Fibroblast of skin of right quadriceps (primary cell): ENCODE measurements at regions not wholly inside any gene's neighbourhood (a gene's known extent, or its start where the extent isn't known, plus 50 kb on each side); places are given as distances from the start of the nearest gene placed in this dataset.
A peak's percentile ranks its signal among the peaks of the same experiment; 100 is the strongest.

Source experiments
- DNase-seq: peaks from one replicate; pipeline ENCODE4 v3.0.0-alpha.2; 2013

GRCh38 chr13:64362564-64362963 lies 2867.6 kb downstream of the PCDH9 start:
- DNase-seq, result no peak

- DNase-seq, result peak; percentile 6
Measured at GRCh38 chr13:64347664-64348063, 2882.5 kb downstream of the PCDH9 start.

- DNase-seq, result no peak
Measured at GRCh38 chr13:64339373-64340063, 2890.6 kb downstream of the PCDH9 start.

GRCh38 chr13:64338671-64339070 lies 2891.5 kb downstream of the PCDH9 start:
- DNase-seq, result no peak

- DNase-seq, result no peak
Measured at GRCh38 chr13:64333888-64334287, 2896.2 kb downstream of the PCDH9 start.

GRCh38 chr13:64332048-64332447 lies 2898.1 kb downstream of the PCDH9 start:
- DNase-seq, result no peak

GRCh38 chr13:64327505-64328194 lies 2902.5 kb downstream of the PCDH9 start:
- DNase-seq, result no peak

GRCh38 chr13:64314331-64314730 lies 2898.7 kb upstream of the PCDH20 start:
- DNase-seq, result peak; percentile 84

GRCh38 chr13:64311948-64312347 lies 2896.3 kb upstream of the PCDH20 start:
- no peak for DNase-seq

GRCh38 chr13:64311112-64311511 lies 2895.5 kb upstream of the PCDH20 start:
- no peak for DNase-seq

GRCh38 chr13:64305246-64305645 lies 2889.6 kb upstream of the PCDH20 start:
- DNase-seq, result peak; percentile 27

- no peak for DNase-seq
Measured at GRCh38 chr13:64300239-64300638, 2884.6 kb upstream of the PCDH20 start.

- no peak for DNase-seq
Measured at GRCh38 chr13:64293923-64294322, 2878.3 kb upstream of the PCDH20 start.

- DNase-seq, result no peak
Measured at GRCh38 chr13:64289702-64290101, 2874.1 kb upstream of the PCDH20 start.

- DNase-seq, result no peak
Measured at GRCh38 chr13:64283926-64284325, 2868.3 kb upstream of the PCDH20 start.

GRCh38 chr13:64278493-64278892 lies 2862.8 kb upstream of the PCDH20 start:
- DNase-seq, result peak; percentile 78

GRCh38 chr13:64277097-64277496 lies 2861.4 kb upstream of the PCDH20 start:
- no peak for DNase-seq

- peak; percentile 22 for DNase-seq
Measured at GRCh38 chr13:64276232-64276631, 2860.6 kb upstream of the PCDH20 start.

GRCh38 chr13:64274481-64275217 lies 2859.0 kb upstream of the PCDH20 start:
- no peak for DNase-seq

GRCh38 chr13:64273780-64274179 lies 2858.1 kb upstream of the PCDH20 start:
- no peak for DNase-seq

GRCh38 chr13:64272681-64273080 lies 2857.0 kb upstream of the PCDH20 start:
- peak; percentile 5 for DNase-seq

GRCh38 chr13:64266024-64266423 lies 2850.4 kb upstream of the PCDH20 start:
- no peak for DNase-seq

- no peak for DNase-seq
Measured at GRCh38 chr13:64263285-64263684, 2847.6 kb upstream of the PCDH20 start.

GRCh38 chr13:64256751-64257150 lies 2841.1 kb upstream of the PCDH20 start:
- no peak for DNase-seq
